CD14-positive monocyte (primary cell): ENCODE measurements at regions not wholly inside any gene's neighbourhood (a gene's known extent, or its start where the extent isn't known, plus 50 kb on each side); places are given as distances from the start of the nearest gene placed in this dataset.
"Not testable (repeated sequence)": the region's sequence is repeated elsewhere in the genome, so short reads cannot be mapped to it uniquely, and the experiment has no call there.

Experiments used
- DNase-seq, 3 donors: peaks; one replicate each; pipeline ENCODE4 v3.0.0-alpha.2; 2011 to 2022
- H2AFZ ChIP-seq: 2 replicates; pipeline ENCODE4 v1.6.0; 2012; ENCODE audit warnings: mild to moderate bottlenecking, low read depth, low read length, inconsistent platforms; ENCODE audit not compliant: insufficient read depth, poor library complexity, severe bottlenecking
- H3K27ac ChIP-seq, 2 donors: 1 replicate in 1 of 2; 2 replicates in 1 of 2; pipeline ENCODE4 v1.5.1; 2012 to 2013; ENCODE audit warnings: low read length in 2 of 2, control low read depth in 1 of 2, inconsistent platforms in 1 of 2, low read depth in 1 of 2, mild to moderate bottlenecking in 1 of 2
- H3K27me3 ChIP-seq, 2 donors: one replicate each; pipeline versions ENCODE4 v1.6.0 to v1.6.1; 2011 to 2013; ENCODE audit warnings: low read length in 2 of 2; ENCODE audit not compliant: control insufficient read depth in 2 of 2, insufficient read depth in 2 of 2
- H3K36me3 ChIP-seq, 2 donors: replicated peaks in 1 of 2; 1 replicate in 1 of 2; 2 replicates in 1 of 2; pipeline versions ENCODE4 v1.5.1 to v1.6.1; 2012 to 2013; ENCODE audit warnings: low read length in 2 of 2, control low read depth in 1 of 2, inconsistent platforms in 1 of 2, mild to moderate bottlenecking in 1 of 2; ENCODE audit not compliant: insufficient read depth in 2 of 2, control insufficient read depth in 1 of 2
- H3K4me1 ChIP-seq, 2 donors: 1 replicate in 1 of 2; 2 replicates in 1 of 2; pipeline versions ENCODE4 v1.5.1 to v1.6.1; 2012 to 2013; ENCODE audit warnings: low read length in 2 of 2, control low read depth in 1 of 2, inconsistent platforms in 1 of 2, mild to moderate bottlenecking in 1 of 2, moderate library complexity in 1 of 2; ENCODE audit not compliant: insufficient read depth in 2 of 2, control insufficient read depth in 1 of 2
- H3K4me2 ChIP-seq: replicated peaks from 2 replicates; pipeline ENCODE3; 2012; ENCODE audit warnings: low read length, moderate library complexity, mild to moderate bottlenecking; ENCODE audit not compliant: poor library complexity, severe bottlenecking; ENCODE audit errors: extremely low read depth
- H3K4me3 ChIP-seq, 3 experiments: fragments of 200-600 bp in 1 of 3; sonication (generic) in 1 of 3; replicated peaks in 1 of 3; 1 replicate in 2 of 3; 2 replicates in 1 of 3; pipeline ENCODE4 v1.5.1; 2011 to 2013; ENCODE audit warnings: low read length in 3 of 3, mild to moderate bottlenecking in 3 of 3, control low read depth in 2 of 3, low read depth in 2 of 3, inconsistent platforms in 1 of 3, moderate library complexity in 1 of 3
- H3K79me2 ChIP-seq: 2 replicates; pipeline ENCODE4 v1.6.0; 2012; ENCODE audit warnings: mild to moderate bottlenecking, control low read depth, inconsistent platforms, low read length, moderate library complexity; ENCODE audit not compliant: insufficient read depth
- H3K9ac ChIP-seq: 2 replicates; pipeline ENCODE4 v1.6.0; 2017; ENCODE audit warnings: low read length, mild to moderate bottlenecking; ENCODE audit not compliant: insufficient read depth, poor library complexity, severe bottlenecking
- H3K9me3 ChIP-seq, 2 donors: replicated peaks in 1 of 2; 1 replicate in 1 of 2; 2 replicates in 1 of 2; pipeline versions ENCODE4 v1.5.1 to v1.6.1; 2012 to 2013; ENCODE audit warnings: low read length in 2 of 2, control low read depth in 1 of 2; ENCODE audit not compliant: control insufficient read depth in 1 of 2, insufficient read depth in 1 of 2
- H4K20me1 ChIP-seq: 2 replicates; pipeline ENCODE4 v1.6.0; 2012; ENCODE audit warnings: mild to moderate bottlenecking, low read length, control low read depth, moderate library complexity; ENCODE audit not compliant: insufficient read depth
- H3K27ac Mint-ChIP-seq, 7 donors: one replicate each; pipeline ENCODE4 v1.8.0; 2020; ENCODE audit warnings: mild to moderate bottlenecking in 7 of 7, mixed read lengths in 7 of 7, moderate library complexity in 6 of 7, inconsistent platforms in 2 of 7
- H3K27me3 Mint-ChIP-seq, 3 donors: one replicate each; pipeline ENCODE4 v1.8.0; 2021 to 2022; ENCODE audit warnings: low read depth in 3 of 3, mild to moderate bottlenecking in 3 of 3, mixed read lengths in 3 of 3, moderate library complexity in 3 of 3, inconsistent platforms in 1 of 3
- H3K36me3 Mint-ChIP-seq, 2 donors: one replicate each; pipeline ENCODE4 v1.8.0; 2020; ENCODE audit warnings: mixed read lengths in 2 of 2, inconsistent platforms in 1 of 2, mild to moderate bottlenecking in 1 of 2
- H3K4me1 Mint-ChIP-seq: one replicate; pipeline ENCODE4 v1.8.0; 2020; ENCODE audit warnings: mild to moderate bottlenecking, mixed read lengths
- H3K4me3 Mint-ChIP-seq, 2 donors: one replicate each; pipeline ENCODE4 v1.8.0; 2020; ENCODE audit warnings: mild to moderate bottlenecking in 2 of 2, mixed read lengths in 2 of 2, moderate library complexity in 1 of 2
- H3K9me3 Mint-ChIP-seq, 7 donors: one replicate each; pipeline ENCODE4 v1.8.0; 2020 to 2022; ENCODE audit warnings: mixed read lengths in 7 of 7, mild to moderate bottlenecking in 6 of 7, moderate library complexity in 6 of 7, inconsistent platforms in 2 of 7
- CTCF ChIP-seq: fragments of 200-600 bp; IDR thresholded peaks from one replicate; pipeline ENCODE4 v1.8.0; 2022; ENCODE audit warnings: antibody characterized with exemption, mild to moderate bottlenecking
- WGBS: methylation state at CpG from one replicate; pipeline ENCODE4 v1.1.5; 2013; ENCODE audit warnings: missing lambda C conversion rate; ENCODE audit not compliant: insufficient coverage; 5-methylcytosine and 5-hydroxymethylcytosine counted together
- intact Hi-C, 2 donors: fragments of 100-400 bp; cut with micrococcal nuclease; formaldehyde crosslinking; loops; one replicate each; pipeline versions ENCODE4 v1.15.0 to v1.15.1; 2023

DNA sequence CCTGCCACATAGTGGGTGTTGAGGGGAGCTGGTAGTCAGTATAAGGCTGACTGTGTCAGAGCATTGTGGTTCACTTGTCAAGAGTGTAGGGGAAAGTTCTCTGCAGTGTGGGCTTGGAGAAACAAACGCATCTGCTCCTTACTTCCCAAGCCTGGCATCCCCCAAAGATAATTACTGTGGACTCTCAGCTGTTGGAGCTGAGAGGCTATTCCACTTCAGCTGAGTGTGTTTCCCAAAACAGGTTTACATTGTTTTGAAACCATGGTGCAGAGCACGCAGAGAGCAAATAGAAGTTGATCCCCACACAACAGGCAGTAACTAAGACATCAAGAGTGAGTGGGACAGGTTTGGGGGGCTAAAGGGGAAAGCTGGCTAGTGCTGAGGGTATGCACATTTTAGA is 181.0 kb upstream of the EOLA2 start:
- no peak overlapping the region for H3K9ac ChIP-seq
- no peaks in the 10 kb centered on the region for H3K36me3 Mint-ChIP-seq
- H2AFZ ChIP-seq = no peak overlapping the region
- no peaks in the 10 kb centered on the region for H3K4me1 ChIP-seq
- H3K9me3 ChIP-seq = no peaks in the 10 kb centered on the region
- H3K27ac ChIP-seq = no peak overlapping the region
- no peak overlapping the region for H3K27ac Mint-ChIP-seq
- DNase-seq = no peak
- no peaks in the 10 kb centered on the region for H3K36me3 ChIP-seq
- H3K27me3 ChIP-seq = no peaks in the 10 kb centered on the region
- TF ChIP-seq CTCF = no peak
- no peak overlapping the region for H3K4me3 ChIP-seq
- no peaks in the 10 kb centered on the region for H3K79me2 ChIP-seq
- no peak overlapping the region for H3K4me3 Mint-ChIP-seq
- H4K20me1 ChIP-seq = no peaks in the 10 kb centered on the region
- H3K27me3 Mint-ChIP-seq = peaks cover 0 to 2% (median 0%) of the 10 kb centered on the region in 3 donors
- peaks cover 0 to 5% (median 0%) of the 10 kb centered on the region in 7 donors for H3K9me3 Mint-ChIP-seq
- no CpG with 5 or more reads among the region's 2 CpGs for WGBS
- intact Hi-C loops = no loop called here
- H3K4me1 Mint-ChIP-seq = no peaks in the 10 kb centered on the region
- no peak overlapping the region for H3K4me2 ChIP-seq

GRCh38 chrX:150125045-150125444 is 186.8 kb upstream of the EOLA2 start:
- H3K36me3 ChIP-seq, H3K4me1 ChIP-seq, DNase-seq, intact Hi-C loops, H2AFZ ChIP-seq, H3K27ac ChIP-seq, H3K9me3 Mint-ChIP-seq, H3K27me3 Mint-ChIP-seq, H3K9ac ChIP-seq, H4K20me1 ChIP-seq, H3K4me3 ChIP-seq, H3K27me3 ChIP-seq, H3K9me3 ChIP-seq, H3K4me1 Mint-ChIP-seq, H3K36me3 Mint-ChIP-seq, H3K27ac Mint-ChIP-seq, H3K79me2 ChIP-seq, H3K4me3 Mint-ChIP-seq, H3K4me2 ChIP-seq: not testable (repeated sequence)
- no CpG with 5 or more reads among the region's 2 CpGs for whole genome bisulfite sequencing
